HG02938 (cell line): ENCODE measurements at regions not wholly inside any gene's neighbourhood (a gene's known extent, or its start where the extent isn't known, plus 50 kb on each side); places are given as distances from the start of the nearest gene placed in this dataset.

Experiments used
- ATAC-seq: cut with Tn5 transposase; IDR thresholded peaks from one replicate; pipeline ENCODE4 v1.9.1; 2021; ENCODE audit warnings: mild to moderate bottlenecking, moderate library complexity; ENCODE audit not compliant: unreplicated experiment

- ATAC-seq = no peak
Measured at GRCh38 chr2:7452110-7452876, 535.1 kb downstream of the RNF144A start.

- ATAC-seq = no peak
Measured at GRCh38 chr2:7454592-7454991, 537.4 kb downstream of the RNF144A start.

- ATAC-seq = no peak
Measured at GRCh38 chr2:7456762-7457161, 539.5 kb downstream of the RNF144A start.

GRCh38 chr2:7458066-7458465, 540.9 kb downstream of the RNF144A start:
- no peak for ATAC-seq

- ATAC-seq = no peak
Measured at GRCh38 chr2:7467782-7468447, 550.7 kb downstream of the RNF144A start.

GRCh38 chr2:7468448-7468828, 551.2 kb downstream of the RNF144A start:
- no peak for ATAC-seq

- ATAC-seq = no peak
Measured at GRCh38 chr2:7468955-7469354, 551.7 kb downstream of the RNF144A start.

GRCh38 chr2:7471185-7471584, 554.0 kb downstream of the RNF144A start:
- no peak for ATAC-seq

GRCh38 chr2:7472465-7472864, 555.3 kb downstream of the RNF144A start:
- no peak for ATAC-seq

GRCh38 chr2:7473135-7473771, 556.0 kb downstream of the RNF144A start:
- ATAC-seq = no peak

GRCh38 chr2:7476371-7476770, 559.2 kb downstream of the RNF144A start:
- no peak for ATAC-seq

- no peak for ATAC-seq
Measured at GRCh38 chr2:7479603-7480002, 562.4 kb downstream of the RNF144A start.

- ATAC-seq = no peak
Measured at GRCh38 chr2:7480431-7480830, 563.2 kb downstream of the RNF144A start.

GRCh38 chr2:7490672-7491071, 573.5 kb downstream of the RNF144A start:
- ATAC-seq = no peak

GRCh38 chr2:7492719-7493118, 575.5 kb downstream of the RNF144A start:
- ATAC-seq = no peak

GRCh38 chr2:7497178-7497577, 580.0 kb downstream of the RNF144A start:
- ATAC-seq = no peak

- no peak for ATAC-seq
Measured at GRCh38 chr2:7499018-7499417, 581.8 kb downstream of the RNF144A start.

- no peak for ATAC-seq
Measured at GRCh38 chr2:7502336-7502735, 585.1 kb downstream of the RNF144A start.

- no peak for ATAC-seq
Measured at GRCh38 chr2:7508296-7508943, 591.2 kb downstream of the RNF144A start.

- no peak for ATAC-seq
Measured at GRCh38 chr2:7510353-7510752, 593.1 kb downstream of the RNF144A start.

- ATAC-seq = no peak
Measured at GRCh38 chr2:7513834-7514233, 596.6 kb downstream of the RNF144A start.

- ATAC-seq = no peak
Measured at GRCh38 chr2:7515327-7515726, 598.1 kb downstream of the RNF144A start.
